Neural progenitor cell (in vitro differentiated cells): ENCODE measurements at regions not wholly inside any gene's neighbourhood (a gene's known extent, or its start where the extent isn't known, plus 50 kb on each side); places are given as distances from the start of the nearest gene placed in this dataset.

Experiments used
- DNase-seq: peaks from one replicate; pipeline ENCODE4 v3.0.0-alpha.2; 2016; ENCODE audit warnings: low spot score
- H2AFZ ChIP-seq: fragments of 200-600 bp; sonication (generic); replicated peaks from 2 replicates; pipeline ENCODE4 v1.6.1; 2016; ENCODE audit warnings: antibody characterized with exemption
- H3F3A ChIP-seq: fragments of 200-600 bp; sonication (generic); 2 replicates; pipeline ENCODE4 v1.6.1; 2016; ENCODE audit warnings: antibody characterized with exemption, low read depth
- H3K27ac ChIP-seq: fragments of 200-600 bp; sonication (generic); 2 replicates; pipeline ENCODE4 v1.5.1; 2016; ENCODE audit warnings: mild to moderate bottlenecking
- H3K27me3 ChIP-seq: fragments of 200-600 bp; sonication (generic); 2 replicates; pipeline ENCODE4 v1.6.1; 2016; ENCODE audit warnings: mild to moderate bottlenecking, moderate library complexity
- H3K36me3 ChIP-seq: fragments of 200-600 bp; sonication (generic); 2 replicates; pipeline ENCODE4 v1.5.1; 2016
- H3K4me1 ChIP-seq: fragments of 200-600 bp; sonication (generic); 2 replicates; pipeline ENCODE4 v1.6.1; 2016; ENCODE audit warnings: mixed run types
- H3K4me2 ChIP-seq: fragments of 200-600 bp; sonication (generic); 2 replicates; pipeline ENCODE4 v1.6.1; 2016
- H3K4me3 ChIP-seq: fragments of 200-600 bp; sonication (generic); 2 replicates; pipeline ENCODE4 v1.5.1; 2016
- H3K79me2 ChIP-seq: fragments of 200-600 bp; sonication (generic); 2 replicates; pipeline ENCODE4 v1.6.1; 2016; ENCODE audit warnings: low read depth
- H3K9ac ChIP-seq: fragments of 200-600 bp; sonication (generic); 2 replicates; pipeline ENCODE4 v1.6.1; 2016
- H3K9me3 ChIP-seq: fragments of 200-600 bp; sonication (generic); 2 replicates; pipeline ENCODE4 v1.5.1; 2016; ENCODE audit warnings: low read depth
- H4K20me1 ChIP-seq: fragments of 200-600 bp; sonication (generic); 2 replicates; pipeline ENCODE4 v1.6.1; 2016; ENCODE audit warnings: low read depth
- H3K27ac Mint-ChIP-seq: 3 replicates; pipeline ENCODE4 v1.8.0; 2021; ENCODE audit warnings: mixed read lengths
- H3K27me3 Mint-ChIP-seq: 2 replicates; pipeline ENCODE4 v1.8.0; 2022; ENCODE audit warnings: low read depth, mild to moderate bottlenecking, inconsistent platforms, moderate library complexity, mixed read lengths; ENCODE audit not compliant: insufficient read depth
- H3K36me3 Mint-ChIP-seq: 3 replicates; pipeline ENCODE4 v1.8.0; 2021; ENCODE audit warnings: mixed read lengths
- H3K4me1 Mint-ChIP-seq: 3 replicates; pipeline ENCODE4 v1.8.0; 2021; ENCODE audit warnings: mixed read lengths
- H3K4me3 Mint-ChIP-seq: 3 replicates; pipeline ENCODE4 v1.8.0; 2021; ENCODE audit warnings: mild to moderate bottlenecking, moderate library complexity, mixed read lengths
- H3K9me3 Mint-ChIP-seq: 3 replicates; pipeline ENCODE4 v1.8.0; 2020; ENCODE audit warnings: mixed read lengths
- CTCF ChIP-seq: fragments of 200-600 bp; sonication (generic); IDR thresholded peaks from 2 replicates; pipeline ENCODE4 v1.5.1; 2017; ENCODE audit warnings: antibody characterized with exemption, mild to moderate bottlenecking
- EZH2 ChIP-seq: fragments of 200-600 bp; sonication (generic); IDR thresholded peaks from 2 replicates; pipeline ENCODE4 v1.6.1; 2017; ENCODE audit warnings: antibody characterized with exemption, mild to moderate bottlenecking, moderate library complexity
- EZH2phosphoT487 ChIP-seq: fragments of 200-600 bp; sonication (generic); IDR thresholded peaks from 2 replicates; pipeline ENCODE4 v1.6.1; 2017; ENCODE audit warnings: antibody characterized with exemption

GRCh38 chr20:22217712-22218352, 366.5 kb downstream of the FOXA2 start:
- Histone ChIP-seq H3K9me3 (no peaks in the 10 kb centered on the region), H3K9ac (no peak overlapping the region), H3K79me2 (no peaks in the 10 kb centered on the region), H3K27me3 (no peaks in the 10 kb centered on the region), H3K4me1 (no peaks in the 10 kb centered on the region), H3K36me3 (no peaks in the 10 kb centered on the region), H3F3A (no peaks in the 10 kb centered on the region), H3K4me2 (no peak overlapping the region), H2AFZ (no peak overlapping the region), H3K27ac (no peak overlapping the region), H4K20me1 (no peaks in the 10 kb centered on the region), H3K4me3 (no peak overlapping the region)
- no peaks in the 10 kb centered on the region for H3K9me3 Mint-ChIP-seq
- no peaks in the 10 kb centered on the region for H3K36me3 Mint-ChIP-seq
- H3K4me1 Mint-ChIP-seq = no peaks in the 10 kb centered on the region
- H3K4me3 Mint-ChIP-seq = no peak overlapping the region
- no peak for TF ChIP-seq CTCF
- no peak for TF ChIP-seq EZH2
- no peak for TF ChIP-seq EZH2phosphoT487
- no peak overlapping the region for H3K27ac Mint-ChIP-seq
- DNase-seq = no peak
- H3K27me3 Mint-ChIP-seq = no peaks in the 10 kb centered on the region

DNA sequence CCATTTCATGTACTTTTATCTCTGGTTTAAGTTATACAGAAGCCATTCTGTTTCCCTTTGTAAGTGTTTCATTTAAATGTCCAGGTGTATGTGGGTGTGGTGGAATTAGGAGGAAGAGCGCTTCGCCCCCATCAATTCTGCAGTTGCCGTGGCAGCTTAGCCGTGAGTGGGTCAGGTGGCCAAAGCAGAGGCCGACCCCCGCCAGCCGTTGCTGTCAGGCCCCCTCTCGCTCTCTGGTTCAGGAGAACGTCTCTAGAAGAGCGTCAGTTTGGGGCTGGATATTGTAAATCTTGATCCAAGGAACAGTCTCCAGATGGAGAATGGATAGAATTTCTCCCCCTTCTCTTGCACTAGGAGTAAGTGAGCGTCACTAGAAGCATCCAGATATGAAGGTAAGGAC, 367.4 kb downstream of the FOXA2 start:
- H3K4me2 ChIP-seq = no peak overlapping the region
- no peaks in the 10 kb centered on the region for H3K79me2 ChIP-seq
- no peak for DNase-seq
- Mint-ChIP-seq H3K9me3 (no peaks in the 10 kb centered on the region), H3K4me3 (no peak overlapping the region), H3K4me1 (no peaks in the 10 kb centered on the region), H3K36me3 (no peaks in the 10 kb centered on the region), H3K27me3 (no peaks in the 10 kb centered on the region), H3K27ac (no peak overlapping the region)
- H3K9me3 ChIP-seq = no peaks in the 10 kb centered on the region
- H3F3A ChIP-seq = no peaks in the 10 kb centered on the region
- H2AFZ ChIP-seq = no peak overlapping the region
- H3K4me1 ChIP-seq = no peaks in the 10 kb centered on the region
- TF ChIP-seq EZH2 = no peak
- no peak for TF ChIP-seq CTCF
- TF ChIP-seq EZH2phosphoT487 = no peak
- no peak overlapping the region for H3K4me3 ChIP-seq
- H3K27me3 ChIP-seq = no peaks in the 10 kb centered on the region
- H3K36me3 ChIP-seq = no peaks in the 10 kb centered on the region
- no peak overlapping the region for H3K9ac ChIP-seq
- no peaks in the 10 kb centered on the region for H4K20me1 ChIP-seq
- H3K27ac ChIP-seq = no peak overlapping the region

DNA sequence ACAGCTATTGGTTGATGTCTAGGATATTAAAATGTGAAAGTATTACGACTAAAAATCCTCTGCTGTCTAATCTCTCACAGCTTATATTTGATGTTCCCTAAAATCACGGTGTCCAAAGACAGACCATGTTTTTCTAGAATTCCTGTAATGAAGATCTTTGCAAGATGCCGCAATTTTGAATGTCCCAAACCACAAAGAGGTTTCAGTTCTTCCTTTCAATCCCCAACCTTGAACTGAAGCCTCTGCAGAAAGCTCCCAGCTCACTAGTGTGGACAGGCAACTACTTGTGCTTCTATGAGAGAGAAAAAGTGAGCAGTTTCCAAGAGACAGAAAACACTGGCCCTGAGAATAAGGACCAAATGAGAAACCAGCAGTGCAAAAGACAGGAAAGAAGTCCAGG, 370.1 kb downstream of the FOXA2 start:
- Histone ChIP-seq H3K27ac (no peak overlapping the region), H2AFZ (no peak overlapping the region), H3K36me3 (no peaks in the 10 kb centered on the region), H3K4me1 (no peaks in the 10 kb centered on the region), H3F3A (no peaks in the 10 kb centered on the region), H3K27me3 (no peaks in the 10 kb centered on the region), H3K4me2 (no peak overlapping the region), H3K79me2 (no peaks in the 10 kb centered on the region), H3K9me3 (no peaks in the 10 kb centered on the region), H3K9ac (no peak overlapping the region), H3K4me3 (no peak overlapping the region), H4K20me1 (no peaks in the 10 kb centered on the region)
- Mint-ChIP-seq H3K9me3 (peaks cover 2% of the 10 kb centered on the region), H3K27ac (no peak overlapping the region), H3K4me1 (no peaks in the 10 kb centered on the region), H3K36me3 (no peaks in the 10 kb centered on the region), H3K4me3 (no peak overlapping the region), H3K27me3 (no peaks in the 10 kb centered on the region)
- TF ChIP-seq CTCF (no peak), EZH2phosphoT487 (no peak), EZH2 (no peak)
- DNase-seq = no peak
